Stimulated activated naive CD8-positive, alpha-beta T cell treated with anti-CD3 and anti-CD28 coated beads, Interleukin-15, amount 100 ng/mL, for 72 hours (primary cell): ENCODE measurements at regions not wholly inside any gene's neighbourhood (a gene's known extent, or its start where the extent isn't known, plus 50 kb on each side); places are given as distances from the start of the nearest gene placed in this dataset.

Source experiments
- ATAC-seq: fragments of 150-1000 bp; cut with Tn5 transposase; 2 replicates; pipeline ENCODE4 v1.10.0; 2021; ENCODE audit warnings: mild to moderate bottlenecking, moderate library complexity
- DNase-seq, 2 donors: peaks; one replicate each; pipeline ENCODE4 v3.0.0; 2021 to 2022
- H3K27ac Mint-ChIP-seq, 2 donors: one replicate each; pipeline ENCODE4 v1.8.0; 2022; ENCODE audit warnings: mild to moderate bottlenecking in 2 of 2, mixed read lengths in 2 of 2, moderate library complexity in 2 of 2
- H3K27me3 Mint-ChIP-seq: one replicate; pipeline ENCODE4 v1.8.0; 2022; ENCODE audit warnings: mixed read lengths
- H3K4me1 Mint-ChIP-seq: one replicate; pipeline ENCODE4 v1.8.0; 2022; ENCODE audit warnings: mild to moderate bottlenecking, mixed read lengths
- H3K4me3 Mint-ChIP-seq, 2 donors: one replicate each; pipeline ENCODE4 v1.8.0; 2022; ENCODE audit warnings: mild to moderate bottlenecking in 2 of 2, mixed read lengths in 2 of 2, moderate library complexity in 1 of 2
- H3K9me3 Mint-ChIP-seq, 2 donors: one replicate each; pipeline ENCODE4 v1.8.0; 2022; ENCODE audit warnings: mixed read lengths in 2 of 2

GRCh38 chr14:103220982-103221641 is 97.9 kb downstream of the TNFAIP2 start:
- H3K4me3 Mint-ChIP-seq, result peak overlapping the region; percentile 18 to 22
- H3K4me1 Mint-ChIP-seq, result peaks cover 4% of the 10 kb centered on the region
- no peaks in the 10 kb centered on the region for H3K9me3 Mint-ChIP-seq
- ATAC-seq (no peak), DNase-seq (no peak)
- peaks cover 68% of the 10 kb centered on the region for H3K27me3 Mint-ChIP-seq
- peak overlapping the region in 1 of 2 donors; percentile 67 for H3K27ac Mint-ChIP-seq

- Mint-ChIP-seq H3K4me1 (peaks cover 4% of the 10 kb centered on the region), H3K4me3 (no peak overlapping the region), H3K9me3 (no peaks in the 10 kb centered on the region), H3K27ac (no peak overlapping the region), H3K27me3 (peaks cover 67% of the 10 kb centered on the region)
- ATAC-seq (no peak), DNase-seq (no peak)
Observed at GRCh38 chr14:103221781-103222358, 98.6 kb downstream of the TNFAIP2 start.

- H3K9me3 Mint-ChIP-seq, result no peaks in the 10 kb centered on the region
- H3K4me1 Mint-ChIP-seq, result peaks cover 4% of the 10 kb centered on the region
- ATAC-seq, result no peak
- H3K27ac Mint-ChIP-seq, result no peak overlapping the region
- peaks cover 78% of the 10 kb centered on the region for H3K27me3 Mint-ChIP-seq
- no peak for DNase-seq
- H3K4me3 Mint-ChIP-seq, result no peak overlapping the region
Observed at GRCh38 chr14:103223818-103224352, 100.6 kb downstream of the TNFAIP2 start.

- DNase-seq (no peak), ATAC-seq (no peak)
- peaks cover 70% of the 10 kb centered on the region for H3K27me3 Mint-ChIP-seq
- no peaks in the 10 kb centered on the region for H3K4me1 Mint-ChIP-seq
- H3K4me3 Mint-ChIP-seq, result no peak overlapping the region
- no peak overlapping the region for H3K27ac Mint-ChIP-seq
- no peaks in the 10 kb centered on the region for H3K9me3 Mint-ChIP-seq
Observed at GRCh38 chr14:103225062-103225461, 101.8 kb downstream of the TNFAIP2 start.

GRCh38 chr14:103225476-103225875 is 102.2 kb downstream of the TNFAIP2 start:
- H3K27ac Mint-ChIP-seq, result no peak overlapping the region
- no peak for DNase-seq
- H3K4me3 Mint-ChIP-seq, result no peak overlapping the region
- H3K27me3 Mint-ChIP-seq, result peaks cover 70% of the 10 kb centered on the region
- no peaks in the 10 kb centered on the region for H3K9me3 Mint-ChIP-seq
- no peaks in the 10 kb centered on the region for H3K4me1 Mint-ChIP-seq
- no peak for ATAC-seq

GRCh38 chr14:103227094-103227768 is 104.0 kb downstream of the TNFAIP2 start:
- Mint-ChIP-seq H3K9me3 (no peaks in the 10 kb centered on the region), H3K4me1 (no peaks in the 10 kb centered on the region), H3K27me3 (peaks cover 56% of the 10 kb centered on the region), H3K27ac (peak overlapping the region in 1 of 2 donors; percentile 39), H3K4me3 (no peak overlapping the region)
- DNase-seq (no peak), ATAC-seq (no peak)

GRCh38 chr14:103228076-103228806 is 105.0 kb downstream of the TNFAIP2 start:
- Mint-ChIP-seq H3K27me3 (peaks cover 46% of the 10 kb centered on the region), H3K27ac (peak overlapping the region in 1 of 2 donors; percentile 79), H3K9me3 (no peaks in the 10 kb centered on the region), H3K4me3 (no peak overlapping the region), H3K4me1 (no peaks in the 10 kb centered on the region)
- no peak for ATAC-seq
- DNase-seq, result no peak

- no peaks in the 10 kb centered on the region for H3K4me1 Mint-ChIP-seq
- no peak overlapping the region for H3K27ac Mint-ChIP-seq
- no peaks in the 10 kb centered on the region for H3K9me3 Mint-ChIP-seq
- ATAC-seq (no peak), DNase-seq (no peak)
- H3K27me3 Mint-ChIP-seq, result peaks cover 43% of the 10 kb centered on the region
- H3K4me3 Mint-ChIP-seq, result no peak overlapping the region
Observed at GRCh38 chr14:103228866-103229265, 105.2 kb upstream of the EIF5 start.

- H3K27ac Mint-ChIP-seq, result no peak overlapping the region
- no peak overlapping the region for H3K4me3 Mint-ChIP-seq
- no peaks in the 10 kb centered on the region for H3K9me3 Mint-ChIP-seq
- DNase-seq (no peak), ATAC-seq (no peak)
- H3K27me3 Mint-ChIP-seq, result peaks cover 43% of the 10 kb centered on the region
- no peaks in the 10 kb centered on the region for H3K4me1 Mint-ChIP-seq
Observed at GRCh38 chr14:103230021-103230420, 104.0 kb upstream of the EIF5 start.

- Mint-ChIP-seq H3K4me3 (no peak overlapping the region), H3K27ac (no peak overlapping the region), H3K27me3 (peaks cover 48% of the 10 kb centered on the region), H3K4me1 (no peaks in the 10 kb centered on the region), H3K9me3 (peaks cover 0 to 2% of the 10 kb centered on the region in 2 donors)
- no peak for ATAC-seq
- DNase-seq, result no peak
Observed at GRCh38 chr14:103230658-103231334, 103.2 kb upstream of the EIF5 start.

GRCh38 chr14:103231376-103232019 is 102.5 kb upstream of the EIF5 start:
- no peaks in the 10 kb centered on the region for H3K4me1 Mint-ChIP-seq
- no peak for DNase-seq
- no peak overlapping the region for H3K4me3 Mint-ChIP-seq
- peaks cover 54% of the 10 kb centered on the region for H3K27me3 Mint-ChIP-seq
- ATAC-seq, result no peak
- H3K27ac Mint-ChIP-seq, result no peak overlapping the region
- H3K9me3 Mint-ChIP-seq, result peaks cover 0 to 8% of the 10 kb centered on the region in 2 donors

GRCh38 chr14:103232031-103232808 is 101.8 kb upstream of the EIF5 start:
- Mint-ChIP-seq H3K4me3 (no peak overlapping the region), H3K9me3 (peaks cover 0 to 8% of the 10 kb centered on the region in 2 donors), H3K27me3 (peaks cover 52% of the 10 kb centered on the region), H3K27ac (no peak overlapping the region), H3K4me1 (no peaks in the 10 kb centered on the region)
- ATAC-seq (no peak), DNase-seq (no peak)

GRCh38 chr14:103232831-103233319 is 101.2 kb upstream of the EIF5 start:
- no peak for DNase-seq
- no peak overlapping the region for H3K27ac Mint-ChIP-seq
- H3K27me3 Mint-ChIP-seq, result peaks cover 48% of the 10 kb centered on the region
- ATAC-seq, result no peak
- peaks cover 3 to 14% of the 10 kb centered on the region in 2 donors for H3K9me3 Mint-ChIP-seq
- no peak overlapping the region for H3K4me3 Mint-ChIP-seq
- H3K4me1 Mint-ChIP-seq, result no peaks in the 10 kb centered on the region

GRCh38 chr14:103233328-103233727 is 100.7 kb upstream of the EIF5 start:
- DNase-seq, result no peak

More at GRCh38 chr14:103233328-103233727, 100.7 kb upstream of the EIF5 start:
- Mint-ChIP-seq H3K27me3 (peaks cover 43% of the 10 kb centered on the region), H3K4me1 (no peaks in the 10 kb centered on the region), H3K4me3 (no peak overlapping the region), H3K27ac (no peak overlapping the region), H3K9me3 (peaks cover 7 to 19% of the 10 kb centered on the region in 2 donors)
- ATAC-seq, result no peak
